ENCODE measurements at regions not wholly inside any gene's neighbourhood (a gene's known extent, or its start where the extent isn't known, plus 50 kb on each side); places are given as distances from the start of the nearest gene placed in this dataset.

DNA sequence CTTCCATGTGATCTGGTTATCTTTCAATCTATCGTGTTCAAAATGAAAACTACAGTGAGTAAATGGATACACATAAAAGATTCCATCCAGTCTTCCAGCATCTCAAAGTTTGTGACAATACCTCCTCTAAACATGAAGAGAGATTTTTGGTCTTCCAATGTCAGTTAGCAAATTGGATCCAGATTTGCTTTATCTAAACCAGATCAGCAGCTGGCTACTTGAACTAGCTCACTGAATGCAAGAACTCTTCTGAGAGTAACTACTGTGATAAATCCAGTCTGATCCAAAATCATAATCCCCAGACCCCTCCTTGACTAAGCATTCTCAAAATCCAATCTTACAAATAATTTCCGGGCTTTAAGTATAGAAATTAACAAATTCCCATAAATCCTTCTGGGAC, 2177.9 kb upstream of the C9orf72 start:
- intact Hi-C loops (cut with DNase I) = no loop called here
- ATAC-seq (no peak), DNase-seq (no peak)
- no peak overlapping the region for H3K4me3 ChIP-seq
- no peaks in the 10 kb centered on the region for H3K4me1 ChIP-seq
- no peak overlapping the region for H3K27ac ChIP-seq
- H3K9me3 ChIP-seq = no peaks in the 10 kb centered on the region
- WGBS, 4 donors = 83 to 88% (median 85%) methylated on average over 2 of the region's 2 CpGs
- H3K27me3 ChIP-seq = no peaks in the 10 kb centered on the region
- no peak for TF ChIP-seq POLR2A (IDR thresholded peaks at IDR 0.05)
- TF ChIP-seq, protein P1, sequence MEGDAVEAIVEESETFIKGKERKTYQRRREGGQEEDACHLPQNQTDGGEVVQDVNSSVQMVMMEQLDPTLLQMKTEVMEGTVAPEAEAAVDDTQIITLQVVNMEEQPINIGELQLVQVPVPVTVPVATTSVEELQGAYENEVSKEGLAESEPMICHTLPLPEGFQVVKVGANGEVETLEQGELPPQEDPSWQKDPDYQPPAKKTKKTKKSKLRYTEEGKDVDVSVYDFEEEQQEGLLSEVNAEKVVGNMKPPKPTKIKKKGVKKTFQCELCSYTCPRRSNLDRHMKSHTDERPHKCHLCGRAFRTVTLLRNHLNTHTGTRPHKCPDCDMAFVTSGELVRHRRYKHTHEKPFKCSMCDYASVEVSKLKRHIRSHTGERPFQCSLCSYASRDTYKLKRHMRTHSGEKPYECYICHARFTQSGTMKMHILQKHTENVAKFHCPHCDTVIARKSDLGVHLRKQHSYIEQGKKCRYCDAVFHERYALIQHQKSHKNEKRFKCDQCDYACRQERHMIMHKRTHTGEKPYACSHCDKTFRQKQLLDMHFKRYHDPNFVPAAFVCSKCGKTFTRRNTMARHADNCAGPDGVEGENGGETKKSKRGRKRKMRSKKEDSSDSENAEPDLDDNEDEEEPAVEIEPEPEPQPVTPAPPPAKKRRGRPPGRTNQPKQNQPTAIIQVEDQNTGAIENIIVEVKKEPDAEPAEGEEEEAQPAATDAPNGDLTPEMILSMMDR (IDR thresholded peaks at IDR 0.05) = no peak
- H3K36me3 ChIP-seq = no peaks in the 10 kb centered on the region

DNA sequence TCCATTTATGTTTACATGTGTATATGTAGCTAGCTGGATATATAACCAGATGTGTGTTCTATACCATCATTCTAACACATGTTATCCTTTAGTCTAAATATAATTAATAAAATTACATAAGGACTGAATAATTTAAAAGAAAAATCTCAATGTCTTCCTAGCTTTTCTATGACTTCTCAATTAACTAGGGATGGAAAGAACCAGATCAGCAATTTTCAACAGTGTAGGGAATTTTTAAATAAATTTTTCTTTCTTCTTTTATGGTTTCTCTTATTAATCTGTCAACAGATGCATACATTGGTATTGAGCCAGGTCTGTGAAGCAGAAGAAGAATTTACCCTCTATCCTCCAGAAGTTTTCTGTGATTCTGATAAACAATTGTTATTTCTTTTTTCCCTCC, 2180.4 kb upstream of the C9orf72 start:
- Histone ChIP-seq H3K27ac (no peak overlapping the region), H3K4me1 (no peaks in the 10 kb centered on the region), H3K9me3 (no peaks in the 10 kb centered on the region), H3K4me3 (no peak overlapping the region), H3K36me3 (no peaks in the 10 kb centered on the region), H3K27me3 (no peaks in the 10 kb centered on the region)
- DNase-seq (no peak), ATAC-seq (no peak)
- TF ChIP-seq, protein P1 (IDR thresholded peaks at IDR 0.05) = no peak
- TF ChIP-seq POLR2A (IDR thresholded peaks at IDR 0.05) = no peak
- intact Hi-C loops (cut with DNase I) = no loop called here

DNA sequence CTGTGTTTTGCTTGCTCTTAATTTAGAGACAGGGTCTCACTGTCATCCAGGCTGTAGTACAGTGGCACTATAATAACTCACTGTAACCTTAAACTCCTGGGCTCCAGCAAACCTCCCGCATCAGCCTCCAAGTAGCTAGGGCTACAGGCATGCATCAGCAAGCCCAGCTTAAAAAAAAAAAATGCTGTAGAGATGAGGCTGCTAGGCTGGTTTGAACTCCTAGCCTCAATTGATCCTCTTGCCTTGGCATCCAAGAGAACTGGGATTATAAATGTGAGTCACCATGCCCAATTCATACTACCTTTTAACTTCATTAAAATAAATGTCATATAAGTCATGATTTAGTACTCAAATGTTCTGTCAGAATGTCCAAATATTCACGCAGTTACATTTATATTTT, 2195.7 kb upstream of the C9orf72 start:
- DNase-seq (no peak), ATAC-seq (no peak)
- H3K36me3 ChIP-seq = no peaks in the 10 kb centered on the region
- no peaks in the 10 kb centered on the region for H3K4me1 ChIP-seq
- H3K27ac ChIP-seq = no peak overlapping the region
- 84 to 96% (median 91%) methylated on average over 2 of the region's 2 CpGs for WGBS, 4 donors
- intact Hi-C loops (cut with DNase I) = no loop called here
- H3K4me3 ChIP-seq = no peak overlapping the region
- no peak for TF ChIP-seq POLR2A (IDR thresholded peaks at IDR 0.05)
- TF ChIP-seq, protein P1 (IDR thresholded peaks at IDR 0.05) = no peak
- peaks cover 0 to 24% (median 5%) of the 10 kb centered on the region in 12 donors for H3K9me3 ChIP-seq
- H3K27me3 ChIP-seq = no peaks in the 10 kb centered on the region

DNA sequence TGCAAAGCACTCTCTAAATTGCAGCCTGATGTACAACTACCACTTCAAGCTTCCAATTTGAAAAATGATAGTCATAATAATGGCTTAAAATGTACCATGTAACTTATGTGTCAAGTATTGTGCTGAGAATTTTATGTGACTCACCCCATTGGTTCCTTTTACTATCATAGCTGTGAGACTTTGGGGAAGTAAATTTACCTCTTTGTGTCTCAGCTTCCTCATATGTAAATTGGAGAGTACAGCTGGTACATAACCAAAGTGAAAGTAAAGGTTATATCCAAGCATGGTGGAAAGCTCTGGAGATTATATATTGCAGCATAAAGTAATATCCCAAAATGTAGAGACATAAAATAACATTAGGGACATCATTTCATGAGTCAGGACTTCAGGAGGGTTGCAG, 2200.4 kb upstream of the C9orf72 start:
- TF ChIP-seq POLR2A (IDR thresholded peaks at IDR 0.05) = no peak
- TF ChIP-seq, protein P1 (IDR thresholded peaks at IDR 0.05) = no peak
- DNase-seq (no peak), ATAC-seq (no peak)
- Histone ChIP-seq H3K9me3 (no peaks in the 10 kb centered on the region), H3K4me1 (no peaks in the 10 kb centered on the region), H3K27ac (no peak overlapping the region), H3K27me3 (no peaks in the 10 kb centered on the region), H3K4me3 (no peak overlapping the region), H3K36me3 (no peaks in the 10 kb centered on the region)
- intact Hi-C loops (cut with DNase I) = no loop called here
